Activated T-helper 9 cell treated with anti-CD3 and anti-CD28 coated beads, Interleukin-2, amount 50 U/mL, for 16 hours (primary cell): ENCODE measurements at regions not wholly inside any gene's neighbourhood (a gene's known extent, or its start where the extent isn't known, plus 50 kb on each side); places are given as distances from the start of the nearest gene placed in this dataset.
"Not testable (repeated sequence)": the region's sequence is repeated elsewhere in the genome, so short reads cannot be mapped to it uniquely, and the experiment has no call there.

Experiments
- DNase-seq: peaks from one replicate; pipeline ENCODE4 v3.0.0-alpha.2; 2020; ENCODE audit warnings: low read depth

DNA sequence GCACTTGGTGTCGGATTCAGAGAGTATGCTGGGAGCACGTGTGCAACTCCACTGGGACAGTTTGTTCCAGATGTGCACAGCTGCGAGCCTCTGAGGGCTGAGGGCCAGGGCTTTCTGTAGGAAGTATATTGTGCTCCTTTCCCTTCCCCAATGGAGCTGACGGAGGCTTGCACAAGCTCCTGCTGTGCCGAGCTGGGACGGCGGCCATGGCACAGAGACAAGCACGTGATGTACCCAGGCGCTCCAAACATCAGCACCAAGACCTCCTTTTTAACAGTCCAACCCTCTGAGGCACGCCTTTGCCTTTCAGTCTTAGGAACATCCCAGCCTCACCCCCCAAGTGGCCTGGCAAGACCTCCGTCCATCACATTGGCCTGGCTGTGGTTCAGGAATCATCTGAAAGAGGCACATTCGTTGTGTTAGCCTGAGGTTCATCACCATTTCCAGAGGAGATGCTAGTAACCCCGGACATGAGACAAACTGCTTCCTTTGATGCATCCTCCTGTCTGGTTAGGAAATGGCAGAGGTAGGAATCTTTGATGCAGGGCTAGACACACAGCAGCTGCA is 339.2 kb upstream of the KAZN start:
- DNase-seq, result no peak

DNA sequence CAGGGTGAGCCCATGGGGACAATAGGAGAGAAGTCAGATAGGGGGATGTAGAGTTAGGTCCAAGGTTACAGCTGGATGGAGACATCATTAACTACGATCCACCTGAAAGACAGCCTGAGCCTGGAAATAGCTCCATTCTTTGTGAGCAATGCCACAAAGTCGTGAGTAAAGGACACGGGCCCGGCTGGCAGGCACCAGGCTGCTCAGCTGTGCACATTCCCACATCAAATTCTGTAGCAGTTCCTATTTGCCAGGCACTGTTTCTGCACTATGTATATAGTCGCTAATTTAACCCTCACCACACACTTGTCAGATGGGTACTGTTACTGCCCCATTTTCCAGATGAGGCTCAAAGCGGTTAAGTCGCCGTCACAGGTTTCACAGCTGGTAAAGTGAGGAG is 338.0 kb upstream of the KAZN start:
- no peak for DNase-seq

DNA sequence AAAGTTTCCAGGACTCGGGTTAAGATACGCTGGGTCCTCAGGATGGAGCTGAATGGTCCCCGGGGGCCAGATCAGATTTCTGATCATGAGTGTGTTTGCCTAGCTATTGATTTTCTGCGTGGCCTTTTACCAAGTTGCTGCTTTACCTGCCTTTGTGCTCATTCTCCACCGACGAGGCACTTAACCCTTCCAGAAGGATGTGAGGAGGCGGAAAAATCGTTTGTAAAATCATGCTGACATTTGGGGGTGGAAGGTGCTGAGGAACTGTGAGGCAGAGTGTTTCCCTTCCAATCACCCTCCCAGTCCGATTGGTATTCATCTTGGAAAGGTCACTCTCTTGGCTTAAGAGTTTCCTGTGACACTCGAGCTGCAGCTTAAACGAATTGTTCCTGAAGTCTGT is 337.1 kb upstream of the KAZN start:
- no peak for DNase-seq

DNA sequence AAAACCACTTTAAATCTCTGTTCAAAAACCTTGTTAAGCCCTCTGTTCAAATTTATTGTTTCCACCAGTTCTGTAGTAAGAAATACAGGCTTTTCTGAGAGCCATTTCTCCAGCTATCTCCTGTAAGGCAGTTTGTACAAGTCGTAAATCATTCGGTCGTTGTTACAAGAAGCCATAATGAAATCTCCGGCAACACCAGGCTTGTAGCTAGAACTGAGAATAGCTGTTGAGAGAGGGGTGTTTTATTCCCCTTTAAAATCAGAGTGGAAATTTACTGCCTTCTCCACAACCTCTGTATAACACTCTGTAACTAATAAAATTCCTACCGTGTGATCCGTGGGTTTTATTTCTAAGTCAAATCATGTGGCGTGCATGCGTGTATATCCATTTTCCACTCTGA is 335.8 kb upstream of the KAZN start:
- no peak for DNase-seq

DNA sequence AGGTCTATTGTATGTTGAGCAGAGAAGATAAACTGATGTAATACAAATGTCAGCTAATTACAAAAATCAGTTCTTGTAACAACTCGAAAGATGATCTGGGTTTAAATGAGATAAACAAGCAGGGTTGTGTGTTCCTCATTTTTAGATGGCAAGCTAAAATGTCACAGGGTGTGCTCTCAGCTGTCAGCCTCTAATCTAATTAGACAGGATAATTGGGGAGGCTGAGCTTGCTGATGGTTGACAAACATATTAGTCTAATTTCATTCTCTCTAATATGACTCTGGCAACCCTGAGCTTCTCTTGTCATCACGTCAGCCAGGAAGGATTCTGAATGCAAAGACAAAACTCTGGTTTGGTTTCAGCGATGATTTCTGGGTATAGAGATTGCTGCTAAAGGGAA is 335.3 kb upstream of the KAZN start:
- no peak for DNase-seq

DNA sequence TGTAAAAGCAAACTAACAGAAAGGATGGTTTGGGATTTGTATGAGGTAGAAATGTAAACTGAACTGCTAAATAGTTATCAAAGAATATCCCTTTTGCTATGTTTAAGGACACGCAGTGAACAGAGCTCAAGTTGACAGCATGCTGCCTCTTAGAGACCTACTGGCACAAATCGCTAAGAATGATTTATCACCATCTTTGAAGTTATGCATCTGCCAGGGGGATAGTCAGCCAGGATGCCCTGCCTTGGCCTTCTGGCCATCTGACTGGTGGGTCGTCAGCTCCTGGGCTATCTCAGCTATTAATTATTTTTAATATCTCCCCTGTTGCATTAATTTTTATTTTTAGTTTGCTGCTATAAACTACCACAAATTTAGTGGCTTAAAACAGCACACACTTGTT is 334.8 kb upstream of the KAZN start:
- DNase-seq, result no peak

DNA sequence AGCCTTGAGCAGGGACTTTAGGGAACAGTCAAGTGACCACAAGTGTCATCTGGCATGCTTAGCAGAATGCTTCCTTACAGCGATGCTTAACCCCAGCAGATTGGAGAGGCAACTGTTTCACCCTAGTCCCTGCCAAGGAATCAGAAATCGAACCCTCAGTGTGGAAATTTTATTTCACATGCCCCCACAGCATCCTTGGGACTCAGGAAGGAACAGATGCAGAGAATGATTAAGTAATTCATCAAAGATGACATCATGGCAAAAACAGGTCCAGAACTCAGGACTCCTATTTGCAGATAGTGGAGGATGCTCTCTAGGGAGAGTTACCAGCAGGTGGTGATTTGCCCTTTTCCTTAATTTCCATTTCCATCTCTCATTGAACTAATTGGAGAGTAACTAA is 333.0 kb upstream of the KAZN start:
- DNase-seq, result no peak

DNA sequence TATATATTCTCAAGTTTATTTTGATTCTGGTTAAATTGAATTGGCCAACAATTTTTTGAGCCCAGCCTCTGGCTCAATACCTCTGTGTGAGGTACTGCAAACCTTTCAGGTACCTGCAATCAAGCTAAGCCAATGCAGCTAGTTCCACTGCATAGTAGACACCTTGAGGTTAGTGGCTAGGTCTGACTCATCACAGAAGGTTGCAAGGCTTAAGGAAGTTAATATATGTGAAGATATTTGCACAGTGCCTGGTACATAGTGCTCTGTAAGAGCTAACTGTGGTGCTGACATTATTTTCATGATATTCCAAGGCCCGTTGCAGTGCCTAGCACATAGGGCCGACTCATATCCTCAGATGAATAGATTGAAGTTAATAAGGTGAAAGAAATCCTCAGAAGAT is 330.5 kb upstream of the KAZN start:
- no peak for DNase-seq

DNA sequence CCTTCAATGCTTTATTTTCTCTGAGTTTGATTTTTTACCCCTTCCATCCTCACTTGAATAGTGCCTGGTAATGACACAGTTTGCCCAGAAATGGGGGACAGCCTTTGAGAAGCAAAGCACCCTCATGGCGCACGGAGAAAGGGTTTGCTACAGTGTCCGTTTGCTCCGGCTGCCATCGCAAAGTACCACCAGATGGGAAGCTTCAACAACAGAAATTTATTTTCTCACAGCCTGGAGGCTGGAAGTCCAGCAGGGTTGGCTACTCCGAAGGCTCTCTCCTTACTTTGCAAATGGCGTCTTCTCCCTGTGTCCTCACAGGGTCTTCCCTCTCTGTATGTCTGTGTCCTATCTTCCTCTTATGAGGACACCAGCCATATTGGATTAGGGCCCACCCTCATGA is 327.7 kb upstream of the KAZN start:
- no peak for DNase-seq

DNA sequence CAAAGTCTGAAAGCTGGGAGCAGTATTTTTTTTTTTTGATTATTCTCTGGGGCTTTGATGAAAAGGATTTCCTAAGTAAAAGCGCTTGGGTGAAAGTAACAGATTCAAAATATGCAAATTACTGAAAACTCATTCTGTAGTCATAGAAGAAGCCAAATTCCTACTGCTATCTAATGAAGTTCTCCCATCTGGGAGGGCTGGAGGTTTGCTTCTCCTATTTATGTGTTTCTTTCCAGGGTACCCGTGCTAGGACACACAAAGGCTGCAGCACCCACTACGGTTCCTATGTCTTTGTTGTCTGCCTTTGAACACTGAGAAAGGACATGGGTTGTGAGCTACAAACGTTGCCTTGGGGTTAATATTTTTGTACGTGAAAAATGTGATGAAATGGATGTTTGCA is 324.7 kb upstream of the KAZN start:
- DNase-seq, result no peak

DNA sequence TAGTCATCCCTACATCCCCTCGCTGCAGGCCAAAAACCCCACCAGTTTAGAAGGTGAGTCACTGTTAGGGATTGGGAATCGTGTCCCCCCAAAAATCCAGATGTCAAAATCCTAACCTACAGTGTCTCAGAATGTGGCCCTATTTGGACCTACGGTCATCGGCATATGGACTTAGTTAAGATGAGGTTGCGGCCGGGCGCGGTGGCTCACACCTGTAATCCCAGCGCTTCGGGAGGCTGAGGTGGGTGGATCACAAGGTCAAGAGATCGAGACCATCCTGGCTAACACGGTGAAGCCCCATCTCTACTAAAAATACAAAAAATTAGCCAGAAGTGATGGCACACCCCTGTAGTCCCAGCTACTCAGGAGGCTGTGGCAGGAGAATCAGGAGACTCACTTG is 318.6 kb upstream of the KAZN start:
- DNase-seq, result not testable (repeated sequence)

DNA sequence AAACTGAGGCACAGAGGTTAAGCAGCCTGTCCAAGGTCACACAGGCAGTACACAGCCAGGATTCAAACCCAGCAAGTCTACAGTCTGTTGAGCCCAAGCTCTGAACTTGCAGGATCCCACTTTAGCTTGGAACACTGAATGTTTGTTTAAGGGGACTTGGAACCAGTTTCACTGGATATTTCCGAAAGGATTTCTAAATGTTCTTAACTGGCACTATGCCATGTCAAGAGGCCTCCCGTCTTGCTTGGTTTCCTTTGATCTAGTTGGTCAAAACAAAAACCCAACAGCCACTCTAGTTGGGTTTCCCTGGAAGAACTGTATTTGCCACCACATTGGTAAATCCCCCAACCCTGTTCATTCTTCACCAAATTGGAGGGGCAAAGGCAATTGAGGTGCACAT is 317.6 kb upstream of the KAZN start:
- DNase-seq, result no peak

DNA sequence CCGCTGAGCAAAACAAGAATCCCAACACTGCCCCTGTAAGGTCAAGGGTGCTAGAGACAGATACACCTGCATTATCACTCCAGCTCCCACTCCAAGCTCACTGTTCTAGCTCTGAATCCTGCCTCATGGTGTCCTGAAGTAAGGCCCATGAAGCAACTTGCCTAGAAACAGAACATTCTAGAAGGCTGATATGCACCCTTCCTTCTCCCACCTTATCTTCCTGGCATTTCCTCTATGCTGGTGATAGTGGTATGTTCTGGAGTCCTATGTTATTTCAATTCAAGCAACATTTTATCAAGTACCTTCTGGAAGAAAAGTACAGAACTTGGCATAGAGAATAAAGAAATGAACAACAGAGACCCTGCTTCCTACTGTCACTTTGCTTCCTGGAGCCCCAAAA is 317.1 kb upstream of the KAZN start:
- no peak for DNase-seq

DNA sequence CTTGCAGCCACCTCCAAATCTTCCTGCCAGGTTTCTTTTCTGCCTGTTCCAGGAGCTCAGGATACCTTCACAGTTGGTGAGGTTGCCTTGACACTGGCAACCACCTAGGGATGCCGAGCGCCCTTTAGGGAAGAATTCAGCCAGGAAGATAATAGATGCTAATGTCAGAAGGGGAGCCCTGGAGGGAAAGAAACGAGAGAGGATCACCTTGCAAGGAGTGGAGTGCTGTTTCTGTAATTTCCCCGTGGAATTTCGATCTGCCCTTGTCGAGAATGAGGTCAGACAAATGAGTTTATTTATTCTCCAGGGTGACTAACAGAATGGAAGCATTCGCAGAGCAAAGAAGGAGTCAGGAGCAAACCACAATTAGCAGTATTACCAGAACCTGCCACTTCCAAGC is 315.8 kb upstream of the KAZN start:
- DNase-seq, result no peak

DNA sequence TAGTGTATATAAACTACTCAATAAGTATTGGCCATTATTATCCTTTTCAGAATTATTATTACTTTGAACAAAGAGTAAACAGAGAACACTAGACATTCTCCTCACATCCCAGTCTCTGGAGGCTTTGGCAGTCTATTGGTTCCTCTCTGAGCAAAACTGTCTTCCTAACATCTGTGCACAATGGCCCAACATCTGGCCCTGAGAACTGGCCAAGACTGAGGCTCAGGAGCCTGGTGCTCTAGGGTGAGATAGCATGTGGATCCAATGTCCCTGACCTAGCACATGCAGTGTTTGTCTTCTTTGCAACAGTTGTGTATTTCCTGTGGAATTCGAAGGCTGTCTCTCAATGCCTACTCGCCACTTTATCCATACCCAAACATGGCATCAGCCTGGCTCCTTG is 313.2 kb upstream of the KAZN start:
- DNase-seq, result no peak

DNA sequence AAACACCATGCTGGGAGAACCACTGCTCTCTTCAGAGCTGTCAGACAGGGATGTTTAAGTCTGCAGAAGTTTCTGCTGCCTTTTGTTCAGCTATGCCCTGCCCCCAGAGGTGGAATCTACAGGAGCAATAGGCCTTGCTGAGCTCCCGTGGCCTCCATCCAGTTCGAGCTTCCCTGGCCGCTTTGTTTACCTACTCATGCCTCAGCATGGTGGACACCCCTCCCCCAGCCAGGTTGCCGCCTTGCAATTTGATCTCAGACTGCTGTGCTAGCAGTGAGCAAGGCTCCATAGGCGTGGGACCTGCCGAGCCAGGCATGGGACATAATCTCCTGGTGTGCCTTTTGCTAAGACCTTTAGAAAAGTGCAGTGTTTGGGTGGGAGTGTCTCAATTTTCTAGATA is 307.3 kb upstream of the KAZN start:
- DNase-seq, result not testable (repeated sequence)

DNA sequence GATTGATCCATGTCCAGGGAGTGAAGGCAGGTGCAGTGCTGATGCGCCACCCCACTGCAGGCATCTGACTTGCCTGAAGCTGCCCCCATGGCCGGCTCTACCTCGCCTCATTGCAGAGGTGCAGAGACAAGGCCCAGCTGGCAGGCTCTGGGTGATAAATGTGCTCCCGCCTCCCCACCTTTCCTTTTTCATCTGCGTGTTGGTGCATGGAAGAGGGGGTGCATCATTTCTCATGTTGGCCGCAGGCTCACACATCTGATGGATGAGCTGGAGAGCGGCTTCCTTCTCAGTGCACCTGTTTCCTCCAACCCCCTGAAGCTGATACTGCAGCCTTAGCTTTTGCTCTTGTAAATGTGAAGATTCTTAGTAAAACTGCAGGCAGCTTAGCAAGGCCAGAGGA is 306.0 kb upstream of the KAZN start:
- DNase-seq, result no peak

DNA sequence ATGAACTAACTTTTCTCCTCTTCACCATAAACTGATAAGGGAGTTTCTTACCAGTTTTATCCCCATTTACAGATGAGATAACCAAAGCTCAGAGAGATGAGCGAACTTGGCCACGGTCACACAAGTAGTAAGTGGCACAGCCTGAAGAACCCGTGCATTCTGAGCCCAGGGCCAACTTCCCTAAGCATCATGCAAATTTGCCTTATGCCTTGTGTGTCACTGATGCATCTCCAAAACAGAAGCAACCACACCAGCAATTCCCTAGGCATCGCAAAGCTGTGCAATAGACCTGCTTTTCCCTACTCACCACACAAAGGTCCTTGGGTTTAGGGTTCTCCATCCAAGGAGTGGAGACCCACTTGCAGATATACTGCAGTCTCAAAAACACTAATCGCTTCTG is 304.5 kb upstream of the KAZN start:
- no peak for DNase-seq

DNA sequence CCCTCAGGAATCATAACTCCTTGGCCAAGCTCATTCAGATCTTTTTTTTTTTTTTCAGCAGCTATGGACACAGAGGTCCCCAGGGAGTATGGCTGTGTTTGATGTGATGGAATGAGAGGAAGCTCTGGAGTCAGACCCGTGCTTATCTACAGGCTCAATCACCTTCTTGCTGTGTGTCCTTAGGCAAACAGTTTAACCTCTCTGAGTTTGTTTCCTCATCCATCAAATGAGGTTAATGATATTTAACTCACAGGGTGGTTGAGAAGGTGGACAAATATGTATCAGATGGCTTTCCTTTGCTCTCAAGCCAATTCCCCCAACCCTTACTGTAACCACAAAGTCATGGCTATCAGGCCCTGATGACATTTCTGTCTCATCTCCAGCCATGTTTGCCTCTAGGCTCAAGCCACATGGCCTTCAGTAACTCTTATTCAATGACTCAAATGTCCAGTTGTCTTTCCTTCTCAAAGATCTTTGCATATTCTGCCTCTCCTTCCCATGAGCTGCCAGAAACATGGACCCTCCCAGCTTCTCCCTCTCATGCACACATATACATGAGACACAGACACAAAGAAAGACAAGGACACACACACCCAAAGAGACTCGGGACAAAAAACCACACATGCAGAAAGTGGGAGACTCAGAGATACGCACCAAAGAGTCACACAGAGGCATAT is 303.5 kb upstream of the KAZN start:
- DNase-seq, result no peak

DNA sequence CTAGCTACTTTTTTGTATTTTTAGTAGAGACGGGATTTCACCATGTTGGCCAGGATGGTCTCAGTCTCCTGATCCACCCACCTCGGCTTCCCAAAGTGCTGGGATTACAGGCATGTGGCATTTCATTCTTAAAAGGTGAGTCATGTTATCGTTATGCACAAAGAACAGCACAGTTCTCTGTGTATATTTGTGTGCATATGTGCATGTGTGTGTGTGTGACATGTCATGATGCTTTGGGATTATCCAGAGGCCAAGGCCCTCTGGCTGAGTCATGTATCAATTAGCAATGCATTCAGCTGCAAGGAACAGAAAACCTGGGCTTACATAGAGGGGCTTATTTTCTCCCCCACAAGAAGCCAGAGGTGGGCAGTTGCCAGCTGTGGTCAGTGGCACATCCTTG is 301.7 kb upstream of the KAZN start:
- DNase-seq, result no peak

DNA sequence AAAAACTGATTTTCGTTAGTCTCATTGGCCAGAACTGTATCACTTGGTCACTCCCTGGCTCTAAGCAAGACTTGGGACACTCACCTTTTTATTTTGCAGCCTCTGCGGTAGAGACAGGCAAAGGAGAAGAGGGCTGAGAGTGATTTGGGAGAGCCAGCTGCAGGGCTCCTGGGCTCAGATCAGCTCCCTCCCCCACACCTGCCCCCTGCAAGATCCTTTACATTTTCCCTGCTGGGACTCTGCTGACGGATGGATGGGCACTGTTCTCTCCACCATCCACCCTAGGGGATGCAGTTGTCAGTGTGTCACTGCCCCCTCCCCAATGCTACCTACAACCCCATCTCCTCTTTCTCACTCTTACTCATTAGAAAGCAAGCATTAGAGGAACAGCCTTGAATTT is 301.1 kb upstream of the KAZN start:
- DNase-seq, result no peak

DNA sequence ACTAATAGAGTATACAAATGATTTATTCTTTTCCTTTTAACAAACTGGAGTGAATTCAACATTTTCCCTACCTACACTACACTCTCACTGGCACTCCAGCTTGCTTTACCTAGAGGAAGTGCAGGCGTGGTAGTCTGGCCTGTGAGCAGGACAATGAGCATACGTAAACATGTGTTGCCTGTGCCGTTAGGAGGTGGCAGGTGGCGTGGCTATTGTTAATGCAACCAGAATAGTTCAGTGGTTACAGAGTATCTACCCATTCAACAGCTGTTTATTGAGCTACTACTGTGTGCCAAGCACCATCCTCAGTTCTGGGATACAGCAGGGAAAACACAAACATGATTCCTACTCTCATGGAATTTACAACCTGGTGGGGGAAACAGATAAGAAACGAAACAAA is 299.7 kb upstream of the KAZN start:
- no peak for DNase-seq

DNA sequence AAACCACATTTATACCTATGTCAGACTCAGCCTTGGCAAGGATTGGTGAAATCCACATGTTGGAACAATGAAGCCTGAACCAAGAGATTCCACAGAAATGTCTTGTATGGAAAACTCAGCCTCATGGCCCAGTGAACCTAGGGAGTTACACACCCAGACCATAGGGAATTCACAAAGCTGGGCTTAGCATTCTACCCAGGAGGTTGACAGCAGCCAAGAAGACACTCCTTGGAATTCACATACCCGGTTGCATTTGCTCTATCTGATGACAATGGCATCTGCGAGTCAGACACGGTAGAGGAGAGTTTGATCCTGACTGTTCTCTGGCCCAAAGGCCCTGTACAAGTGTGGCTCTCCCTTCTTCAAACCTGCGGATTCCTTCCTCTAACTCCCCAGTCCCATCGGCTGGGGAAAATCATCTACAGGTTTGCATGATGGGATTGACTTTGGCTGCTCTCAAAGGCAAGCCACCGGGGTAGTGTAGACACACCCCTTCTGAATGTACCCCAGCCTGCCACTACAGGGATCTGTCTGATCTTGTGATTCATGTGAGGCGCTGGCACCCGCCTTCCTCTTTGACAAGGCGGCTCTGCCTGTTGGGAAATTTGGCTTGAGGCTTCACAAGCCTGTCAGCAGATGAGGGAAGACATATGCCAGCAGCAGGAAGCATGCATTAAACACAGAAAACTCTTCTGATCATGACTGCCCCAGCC is 297.3 kb upstream of the KAZN start:
- no peak for DNase-seq

DNA sequence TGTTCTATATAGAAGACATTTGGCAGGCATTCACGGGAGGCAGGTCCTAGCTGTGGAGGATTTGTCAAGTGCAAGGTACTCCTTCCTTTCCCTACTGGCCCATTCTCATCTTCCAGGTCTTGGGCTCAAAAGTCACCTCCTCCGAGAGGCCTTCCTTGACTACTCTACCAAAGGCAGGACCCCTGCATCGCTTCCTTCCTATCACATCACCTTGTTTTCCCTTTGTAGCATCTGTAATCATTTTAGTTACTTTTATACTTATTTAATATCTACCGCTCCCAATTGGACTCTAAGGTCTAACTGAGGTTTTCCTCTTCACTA is 296.8 kb upstream of the KAZN start:
- no peak for DNase-seq
